Caco-2 (cell line): ENCODE measurements at regions not wholly inside any gene's neighbourhood (a gene's known extent, or its start where the extent isn't known, plus 50 kb on each side); places are given as distances from the start of the nearest gene placed in this dataset.

Experiments used
- BruUV-seq: library from RNA; stranded (reverse); fragments of 400-500 nt; replicated peaks from 2 replicates; lab custom pipeline; 2021; lab: Mats Ljungman, UMichigan
- CTCF ChIA-PET: fragments of 300-600 bp; sonication (Branson Sonifier 250); formaldehyde crosslinking; loops from one replicate; lab custom pipeline; 2022; ENCODE audit warnings: antibody characterized with exemption; lab: Charles Lee
- POLR2A ChIA-PET: fragments of 300-600 bp; sonication (Branson Sonifier 250); formaldehyde crosslinking; loops from one replicate; lab custom pipeline; 2022; ENCODE audit warnings: antibody characterized with exemption; lab: Charles Lee
- DNase-seq, 2 experiments: peaks; one replicate each; pipeline versions ENCODE4 v3.0.0 to v3.0.0-alpha.2; 2020 to 2022
- H3K27me3 ChIP-seq: replicated peaks from 2 replicates; pipeline ENCODE4 v1.6.0; 2011; ENCODE audit warnings: low read length; ENCODE audit not compliant: control insufficient read depth, insufficient read depth
- H3K36me3 ChIP-seq: 2 replicates; pipeline ENCODE4 v1.5.1; 2011; ENCODE audit warnings: low read length; ENCODE audit not compliant: control insufficient read depth, insufficient read depth
- H3K4me1 ChIP-seq: fragments of 250-450 bp; sonication (Bioruptor Pico); 2 replicates; pipeline ENCODE4 v1.5.1; 2020; ENCODE audit warnings: mild to moderate bottlenecking
- H3K4me3 ChIP-seq: 2 replicates; pipeline ENCODE4 v1.5.1; 2011; ENCODE audit warnings: low read depth, mild to moderate bottlenecking, control low read depth, low read length
- H3K9me3 ChIP-seq: fragments of 250-450 bp; sonication (Bioruptor Pico); 2 replicates; pipeline ENCODE4 v1.5.1; 2020; ENCODE audit warnings: mild to moderate bottlenecking, moderate library complexity
- H3K27ac Mint-ChIP-seq: one replicate; pipeline ENCODE4 v1.8.0; 2022; ENCODE audit warnings: mixed read lengths; ENCODE audit not compliant: unreplicated experiment
- H3K27me3 Mint-ChIP-seq: one replicate; pipeline ENCODE4 v1.8.0; 2022; ENCODE audit warnings: mixed read lengths; ENCODE audit not compliant: insufficient read depth, unreplicated experiment
- H3K36me3 Mint-ChIP-seq: one replicate; pipeline ENCODE4 v1.8.0; 2022; ENCODE audit warnings: mild to moderate bottlenecking, mixed read lengths; ENCODE audit not compliant: insufficient read depth, unreplicated experiment
- H3K4me1 Mint-ChIP-seq: one replicate; pipeline ENCODE4 v1.8.0; 2022; ENCODE audit warnings: low read depth, mixed read lengths; ENCODE audit not compliant: unreplicated experiment
- H3K4me3 Mint-ChIP-seq: one replicate; pipeline ENCODE4 v1.8.0; 2022; ENCODE audit warnings: mild to moderate bottlenecking, moderate library complexity, mixed read lengths; ENCODE audit not compliant: unreplicated experiment
- H3K9me3 Mint-ChIP-seq: one replicate; pipeline ENCODE4 v1.8.0; 2022; ENCODE audit warnings: mixed read lengths; ENCODE audit not compliant: unreplicated experiment
- intact Hi-C: fragments of 100-400 bp; cut with micrococcal nuclease; formaldehyde crosslinking; loops from one replicate; pipeline ENCODE4 v1.10.0; 2022; ENCODE audit not compliant: unreplicated experiment
- TF ChIP-seq, protein P1 (sequence below), 2 experiments: fragments of 200-600 bp in 1 of 2; IDR thresholded peaks; 1 replicate in 1 of 2; 2 replicates in 1 of 2; pipeline versions ENCODE4 v1.5.1 to v1.8.0; 2011 to 2022; ENCODE audit warnings: antibody characterized with exemption in 1 of 2, control low read depth in 1 of 2, inconsistent platforms in 1 of 2, low read depth in 1 of 2, low read length in 1 of 2, mild to moderate bottlenecking in 1 of 2, moderate library complexity in 1 of 2; ENCODE audit not compliant: insufficient read depth in 1 of 2, severe bottlenecking in 1 of 2, unreplicated experiment in 1 of 2

DNA sequence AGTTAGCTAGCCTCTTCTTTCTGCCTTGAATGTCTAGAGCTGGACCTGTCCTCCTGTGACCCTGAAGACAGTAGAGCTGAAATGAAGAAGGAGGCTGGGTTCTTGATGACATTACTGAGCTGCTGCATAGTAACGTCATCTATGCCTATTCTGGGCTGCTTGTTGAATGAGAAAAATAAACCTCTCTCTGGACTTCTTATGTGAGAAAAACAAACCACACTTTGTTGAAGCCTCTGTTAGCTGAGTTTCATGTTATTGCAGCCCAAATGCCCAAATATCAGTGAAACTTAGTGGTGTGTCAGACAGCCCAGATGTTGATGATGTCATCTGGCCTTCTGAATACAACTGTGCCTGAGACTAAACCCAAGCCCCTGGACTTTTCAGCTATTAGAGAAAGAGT lies 67.0 kb upstream of the MAX start:
- no peak for DNase-seq
- Mint-ChIP-seq H3K27me3 (no peaks in the 10 kb centered on the region), H3K4me1 (peaks cover 13% of the 10 kb centered on the region), H3K9me3 (no peaks in the 10 kb centered on the region), H3K4me3 (no peak overlapping the region), H3K36me3 (no peaks in the 10 kb centered on the region), H3K27ac (no peak overlapping the region)
- Histone ChIP-seq H3K4me3 (no peak overlapping the region), H3K36me3 (no peaks in the 10 kb centered on the region), H3K27me3 (no peaks in the 10 kb centered on the region), H3K9me3 (no peaks in the 10 kb centered on the region), H3K4me1 (peaks cover 8% of the 10 kb centered on the region)
- CTCF ChIA-PET = interaction anchor here (0.6 to 0.7 kb wide), 2 partner anchors 66 to 242 kb away, joined by 4 read pairs; no protein-coding TSS in a partner anchor
- intact Hi-C loops = no loop called here
- POLR2A ChIA-PET = no interaction called here
- BruUV-seq = no TSS peak
- TF ChIP-seq, protein P1, sequence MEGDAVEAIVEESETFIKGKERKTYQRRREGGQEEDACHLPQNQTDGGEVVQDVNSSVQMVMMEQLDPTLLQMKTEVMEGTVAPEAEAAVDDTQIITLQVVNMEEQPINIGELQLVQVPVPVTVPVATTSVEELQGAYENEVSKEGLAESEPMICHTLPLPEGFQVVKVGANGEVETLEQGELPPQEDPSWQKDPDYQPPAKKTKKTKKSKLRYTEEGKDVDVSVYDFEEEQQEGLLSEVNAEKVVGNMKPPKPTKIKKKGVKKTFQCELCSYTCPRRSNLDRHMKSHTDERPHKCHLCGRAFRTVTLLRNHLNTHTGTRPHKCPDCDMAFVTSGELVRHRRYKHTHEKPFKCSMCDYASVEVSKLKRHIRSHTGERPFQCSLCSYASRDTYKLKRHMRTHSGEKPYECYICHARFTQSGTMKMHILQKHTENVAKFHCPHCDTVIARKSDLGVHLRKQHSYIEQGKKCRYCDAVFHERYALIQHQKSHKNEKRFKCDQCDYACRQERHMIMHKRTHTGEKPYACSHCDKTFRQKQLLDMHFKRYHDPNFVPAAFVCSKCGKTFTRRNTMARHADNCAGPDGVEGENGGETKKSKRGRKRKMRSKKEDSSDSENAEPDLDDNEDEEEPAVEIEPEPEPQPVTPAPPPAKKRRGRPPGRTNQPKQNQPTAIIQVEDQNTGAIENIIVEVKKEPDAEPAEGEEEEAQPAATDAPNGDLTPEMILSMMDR (IDR thresholded peaks at IDR 0.05; ENCODE audit: insufficient read depth in 1 of 2, low read depth in 1 of 2, low read length in 1 of 2, severe bottlenecking in 1 of 2, unreplicated experiment in 1 of 2) = no peak

DNA sequence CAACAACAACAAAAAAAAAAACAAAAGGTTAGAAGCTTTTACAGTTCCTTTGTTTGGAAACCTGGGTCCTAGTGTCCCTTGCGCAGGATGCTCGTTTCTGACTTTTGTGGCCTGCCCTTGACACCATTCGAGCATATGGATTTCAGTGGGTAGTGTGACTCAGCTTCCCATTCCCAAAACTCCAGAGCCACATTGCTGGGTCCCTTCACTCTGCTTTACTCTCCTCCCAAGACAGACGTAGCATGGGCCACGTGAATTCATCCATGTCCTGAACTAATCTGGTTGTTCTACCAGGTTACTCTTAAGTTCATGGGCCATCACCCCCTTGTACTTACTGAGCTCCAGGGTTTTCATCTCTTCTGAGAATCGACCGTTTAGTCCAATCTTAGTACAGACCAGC lies 68.0 kb upstream of the MAX start:
- POLR2A ChIA-PET = interaction anchor here (0.6 kb wide), 1 partner anchor 783 kb away, joined by 3 read pairs; no protein-coding TSS in a partner anchor
- Mint-ChIP-seq H3K4me1 (peaks cover 7% of the 10 kb centered on the region), H3K27ac (no peak overlapping the region)

DNA sequence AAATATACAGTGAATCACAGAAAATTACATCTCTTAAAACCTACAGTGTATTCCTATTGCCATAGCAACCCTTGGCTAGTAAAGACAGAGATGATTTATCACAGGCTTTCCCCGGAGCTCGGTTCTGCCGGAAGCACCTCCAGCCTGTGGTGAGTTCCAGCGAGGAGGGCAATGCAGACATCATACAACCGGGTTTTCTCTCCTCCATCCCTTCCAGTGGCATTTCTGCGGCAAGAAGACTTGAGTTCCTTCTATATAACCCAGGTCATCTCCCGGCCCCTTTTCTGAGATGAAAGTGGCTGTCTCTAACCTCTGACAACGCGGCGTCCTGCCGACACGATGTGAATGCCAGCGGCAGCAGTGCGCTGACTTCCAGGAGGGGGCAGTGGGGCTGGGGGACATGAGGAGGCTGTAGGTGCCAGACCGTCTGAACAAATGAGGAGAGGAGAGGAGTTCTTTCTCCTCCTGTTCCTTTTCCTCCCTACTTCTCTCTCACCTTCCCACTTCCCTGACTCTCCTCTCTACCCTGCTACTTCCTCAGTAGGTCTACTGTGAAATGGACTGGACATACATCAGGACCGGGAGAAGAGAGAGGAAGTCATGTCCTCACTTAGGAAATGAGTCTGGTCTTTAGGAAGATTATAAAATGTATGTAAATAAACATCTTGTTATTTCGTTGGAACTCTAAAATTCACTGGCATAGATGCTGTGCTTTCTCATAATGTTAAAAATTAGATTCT lies 68.6 kb upstream of the MAX start:
- POLR2A ChIA-PET = interaction anchor here (0.6 kb wide), 1 partner anchor 783 kb away, joined by 3 read pairs; no protein-coding TSS in a partner anchor
- no peak overlapping the region for H3K4me3 Mint-ChIP-seq
- Histone ChIP-seq H3K4me3 (no peak overlapping the region), H3K9me3 (no peaks in the 10 kb centered on the region), H3K27me3 (no peaks in the 10 kb centered on the region), H3K4me1 (no peaks in the 10 kb centered on the region), H3K36me3 (no peaks in the 10 kb centered on the region)
- no peak overlapping the region for H3K27ac Mint-ChIP-seq
- intact Hi-C loops = no loop called here
- H3K9me3 Mint-ChIP-seq = no peaks in the 10 kb centered on the region
- no peaks in the 10 kb centered on the region for H3K36me3 Mint-ChIP-seq
- DNase-seq = peak in 1 of 2 experiments; percentile 20
- H3K4me1 Mint-ChIP-seq = peaks cover 7% of the 10 kb centered on the region
- BruUV-seq = no TSS peak
- CTCF ChIA-PET = no interaction called here
- TF ChIP-seq, protein P1 (IDR thresholded peaks at IDR 0.05; ENCODE audit: insufficient read depth in 1 of 2, low read depth in 1 of 2, low read length in 1 of 2, severe bottlenecking in 1 of 2, unreplicated experiment in 1 of 2) = peak in 1 of 2 experiments; percentile 16
- no peaks in the 10 kb centered on the region for H3K27me3 Mint-ChIP-seq

More for the DNA sequence above, 68.0 kb upstream of the MAX start:
- H3K9me3 Mint-ChIP-seq = no peaks in the 10 kb centered on the region
- BruUV-seq = no TSS peak
- CTCF ChIA-PET = interaction anchor here (0.6 kb wide), 1 partner anchor 301 kb away, joined by 4 read pairs; no protein-coding TSS in a partner anchor
- TF ChIP-seq, protein P1 (IDR thresholded peaks at IDR 0.05; ENCODE audit: insufficient read depth in 1 of 2, low read depth in 1 of 2, low read length in 1 of 2, severe bottlenecking in 1 of 2, unreplicated experiment in 1 of 2) = no peak
- Histone ChIP-seq H3K27me3 (no peaks in the 10 kb centered on the region), H3K36me3 (no peaks in the 10 kb centered on the region), H3K4me3 (no peak overlapping the region), H3K4me1 (no peaks in the 10 kb centered on the region), H3K9me3 (no peaks in the 10 kb centered on the region)
- H3K27me3 Mint-ChIP-seq = no peaks in the 10 kb centered on the region
- H3K4me3 Mint-ChIP-seq = no peak overlapping the region
- intact Hi-C loops = no loop called here
- no peaks in the 10 kb centered on the region for H3K36me3 Mint-ChIP-seq
- DNase-seq = no peak
